Natural killer cell (primary cell): ENCODE measurements at regions not wholly inside any gene's neighbourhood (a gene's known extent, or its start where the extent isn't known, plus 50 kb on each side); places are given as distances from the start of the nearest gene placed in this dataset.

ENCODE experiments used
- ATAC-seq, 3 donors: fragments of 150-1000 bp in 2 of 3; fragments of 200-7000 bp in 1 of 3; cut with Tn5 transposase; 1 replicate in 1 of 3; 2 replicates in 2 of 3; pipeline ENCODE4 v1.10.0; 2021; ENCODE audit warnings: mild to moderate bottlenecking in 2 of 3, moderate library complexity in 2 of 3
- DNase-seq, 2 donors: peaks; one replicate each; pipeline versions ENCODE4 v3.0.0 to v3.0.0-alpha.2; 2013 to 2021; ENCODE audit warnings: mixed read lengths in 1 of 2
- H3K27ac ChIP-seq: one replicate; pipeline ENCODE4 v1.5.1; 2013; ENCODE audit warnings: mild to moderate bottlenecking, low read length
- H3K27me3 ChIP-seq: one replicate; pipeline ENCODE4 v1.6.1; 2013; ENCODE audit warnings: low read length; ENCODE audit not compliant: control insufficient read depth, insufficient read depth
- H3K36me3 ChIP-seq: one replicate; pipeline ENCODE4 v1.6.1; 2013; ENCODE audit warnings: low read length; ENCODE audit not compliant: control insufficient read depth, insufficient read depth
- H3K4me1 ChIP-seq: one replicate; pipeline ENCODE4 v1.6.1; 2013; ENCODE audit warnings: low read length; ENCODE audit not compliant: control insufficient read depth, insufficient read depth
- H3K4me3 ChIP-seq: one replicate; pipeline ENCODE4 v1.5.1; 2013; ENCODE audit warnings: low read length
- H3K9me3 ChIP-seq: one replicate; pipeline ENCODE4 v1.6.1; 2013; ENCODE audit warnings: low read length; ENCODE audit not compliant: control insufficient read depth, insufficient read depth
- H3K27ac Mint-ChIP-seq, 2 donors: one replicate each; pipeline ENCODE4 v1.8.0; 2022; ENCODE audit warnings: mild to moderate bottlenecking in 2 of 2, mixed read lengths in 2 of 2, moderate library complexity in 1 of 2
- H3K27me3 Mint-ChIP-seq, 2 donors: one replicate each; pipeline ENCODE4 v1.8.0; 2022; ENCODE audit warnings: low read depth in 2 of 2, mixed read lengths in 2 of 2
- H3K36me3 Mint-ChIP-seq: one replicate; pipeline ENCODE4 v1.8.0; 2022; ENCODE audit warnings: mixed read lengths
- H3K4me1 Mint-ChIP-seq, 2 donors: one replicate each; pipeline ENCODE4 v1.8.0; 2022; ENCODE audit warnings: mixed read lengths in 2 of 2
- H3K4me3 Mint-ChIP-seq: one replicate; pipeline ENCODE4 v1.8.0; 2022; ENCODE audit warnings: mild to moderate bottlenecking, moderate library complexity, mixed read lengths
- H3K9me3 Mint-ChIP-seq, 2 donors: one replicate each; pipeline ENCODE4 v1.8.0; 2022; ENCODE audit warnings: mixed read lengths in 2 of 2
- WGBS: methylation state at CpG from one replicate; pipeline ENCODE4 v1.1.7; 2013; ENCODE audit warnings: missing lambda C conversion rate; ENCODE audit not compliant: insufficient coverage; 5-methylcytosine and 5-hydroxymethylcytosine counted together
- intact Hi-C: fragments of 100-400 bp; cut with micrococcal nuclease; formaldehyde crosslinking; loops from one replicate; pipeline ENCODE4 v1.14.2; 2022
- TF ChIP-seq, protein P1 (sequence below): fragments of 200-600 bp; IDR thresholded peaks from one replicate; pipeline ENCODE4 v1.8.0; 2022; ENCODE audit warnings: antibody characterized with exemption

DNA sequence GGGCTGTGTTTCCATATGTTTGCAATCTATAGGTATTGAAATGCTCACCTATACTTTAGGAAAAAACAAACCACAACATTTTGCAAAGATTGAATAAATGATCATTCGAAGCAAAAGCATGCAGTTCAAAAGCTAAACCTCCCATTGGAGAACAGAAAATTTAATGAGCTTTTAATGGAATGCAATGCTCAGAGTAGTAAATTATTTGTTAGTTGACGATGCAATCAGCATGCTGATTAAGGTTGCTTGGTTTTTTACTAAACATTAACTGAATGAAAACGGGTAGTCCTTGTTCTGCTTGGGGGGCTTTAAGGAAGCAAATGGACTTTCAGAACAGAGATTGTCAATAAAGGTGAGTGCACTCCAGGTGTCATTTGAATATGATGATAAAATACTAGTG is 123.3 kb upstream of the TMEM161B start:
- H3K27me3 ChIP-seq, result peaks cover 2% of the 10 kb centered on the region
- intact Hi-C loops, result no loop called here
- ATAC-seq (no peak), DNase-seq (no peak)
- 91% methylated on average over 3 of the region's 3 CpGs for WGBS
- H3K4me3 ChIP-seq, result no peak overlapping the region
- Mint-ChIP-seq H3K27ac (no peak overlapping the region), H3K4me1 (no peaks in the 10 kb centered on the region), H3K9me3 (no peaks in the 10 kb centered on the region), H3K27me3 (peaks cover 25 to 64% of the 10 kb centered on the region in 2 donors), H3K36me3 (no peaks in the 10 kb centered on the region), H3K4me3 (no peak overlapping the region)
- H3K36me3 ChIP-seq, result no peaks in the 10 kb centered on the region
- no peaks in the 10 kb centered on the region for H3K4me1 ChIP-seq
- TF ChIP-seq, protein P1, sequence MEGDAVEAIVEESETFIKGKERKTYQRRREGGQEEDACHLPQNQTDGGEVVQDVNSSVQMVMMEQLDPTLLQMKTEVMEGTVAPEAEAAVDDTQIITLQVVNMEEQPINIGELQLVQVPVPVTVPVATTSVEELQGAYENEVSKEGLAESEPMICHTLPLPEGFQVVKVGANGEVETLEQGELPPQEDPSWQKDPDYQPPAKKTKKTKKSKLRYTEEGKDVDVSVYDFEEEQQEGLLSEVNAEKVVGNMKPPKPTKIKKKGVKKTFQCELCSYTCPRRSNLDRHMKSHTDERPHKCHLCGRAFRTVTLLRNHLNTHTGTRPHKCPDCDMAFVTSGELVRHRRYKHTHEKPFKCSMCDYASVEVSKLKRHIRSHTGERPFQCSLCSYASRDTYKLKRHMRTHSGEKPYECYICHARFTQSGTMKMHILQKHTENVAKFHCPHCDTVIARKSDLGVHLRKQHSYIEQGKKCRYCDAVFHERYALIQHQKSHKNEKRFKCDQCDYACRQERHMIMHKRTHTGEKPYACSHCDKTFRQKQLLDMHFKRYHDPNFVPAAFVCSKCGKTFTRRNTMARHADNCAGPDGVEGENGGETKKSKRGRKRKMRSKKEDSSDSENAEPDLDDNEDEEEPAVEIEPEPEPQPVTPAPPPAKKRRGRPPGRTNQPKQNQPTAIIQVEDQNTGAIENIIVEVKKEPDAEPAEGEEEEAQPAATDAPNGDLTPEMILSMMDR, result no peak
- H3K9me3 ChIP-seq, result no peaks in the 10 kb centered on the region
- no peak overlapping the region for H3K27ac ChIP-seq

DNA sequence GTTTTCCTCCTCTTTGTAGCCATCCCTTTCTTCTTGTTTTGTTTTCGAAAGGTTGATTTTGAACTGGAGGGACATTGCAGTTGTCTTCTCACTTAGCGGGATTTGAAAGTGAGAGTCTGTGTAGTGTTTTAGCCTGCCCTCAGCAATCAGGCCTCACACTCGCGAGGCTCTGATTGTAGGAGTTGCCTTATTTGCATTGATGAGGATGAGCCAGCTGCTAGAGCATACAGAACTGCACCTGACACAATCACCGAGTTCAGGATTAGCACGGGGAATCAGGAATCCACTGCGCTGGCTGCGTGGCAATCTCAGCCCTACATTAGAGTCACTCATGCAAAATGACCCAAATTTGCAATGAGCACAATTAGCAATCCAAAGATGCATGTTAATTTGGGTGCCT is 122.5 kb upstream of the TMEM161B start:
- Mint-ChIP-seq H3K27ac (no peak overlapping the region), H3K4me3 (no peak overlapping the region), H3K4me1 (no peaks in the 10 kb centered on the region), H3K27me3 (peaks cover 22 to 67% of the 10 kb centered on the region in 2 donors), H3K9me3 (no peaks in the 10 kb centered on the region), H3K36me3 (no peaks in the 10 kb centered on the region)
- ATAC-seq (no peak), DNase-seq (no peak)
- WGBS, result 65% methylated on average over 7 of the region's 8 CpGs
- Histone ChIP-seq H3K4me1 (no peaks in the 10 kb centered on the region), H3K27me3 (peaks cover 2% of the 10 kb centered on the region), H3K36me3 (no peaks in the 10 kb centered on the region), H3K4me3 (no peak overlapping the region), H3K9me3 (no peaks in the 10 kb centered on the region), H3K27ac (no peak overlapping the region)
- intact Hi-C loops, result no loop called here
- TF ChIP-seq, protein P1, result no peak

DNA sequence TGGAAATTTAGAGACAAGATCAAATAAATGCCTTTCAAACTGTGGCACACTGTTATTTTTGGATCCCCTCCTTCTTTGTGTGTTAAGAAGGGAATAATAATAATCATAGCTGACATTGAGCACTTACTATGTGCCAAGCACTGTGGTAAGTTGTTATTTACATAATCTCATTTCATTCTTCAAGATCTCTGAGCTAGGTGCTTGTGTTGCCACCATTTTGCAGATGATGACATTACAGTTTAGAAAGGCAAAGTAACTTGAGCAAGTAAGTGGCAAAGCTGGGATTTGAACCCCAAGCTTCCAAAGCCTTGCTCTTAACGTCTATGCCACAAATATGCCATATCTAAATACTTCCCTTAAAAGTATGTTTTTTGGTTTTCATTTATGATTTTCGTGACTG is 121.8 kb upstream of the TMEM161B start:
- no peaks in the 10 kb centered on the region for H3K9me3 ChIP-seq
- Mint-ChIP-seq H3K4me3 (no peak overlapping the region), H3K9me3 (no peaks in the 10 kb centered on the region), H3K4me1 (no peaks in the 10 kb centered on the region), H3K36me3 (no peaks in the 10 kb centered on the region), H3K27ac (no peak overlapping the region), H3K27me3 (peaks cover 23 to 64% of the 10 kb centered on the region in 2 donors)
- no peaks in the 10 kb centered on the region for H3K36me3 ChIP-seq
- intact Hi-C loops, result no loop called here
- no peak overlapping the region for H3K27ac ChIP-seq
- ATAC-seq (no peak), DNase-seq (no peak)
- no peak overlapping the region for H3K4me3 ChIP-seq
- peaks cover 2% of the 10 kb centered on the region for H3K27me3 ChIP-seq
- WGBS, result no CpG with 5 or more reads among the region's 2 CpGs
- TF ChIP-seq, protein P1, result no peak
- no peaks in the 10 kb centered on the region for H3K4me1 ChIP-seq

DNA sequence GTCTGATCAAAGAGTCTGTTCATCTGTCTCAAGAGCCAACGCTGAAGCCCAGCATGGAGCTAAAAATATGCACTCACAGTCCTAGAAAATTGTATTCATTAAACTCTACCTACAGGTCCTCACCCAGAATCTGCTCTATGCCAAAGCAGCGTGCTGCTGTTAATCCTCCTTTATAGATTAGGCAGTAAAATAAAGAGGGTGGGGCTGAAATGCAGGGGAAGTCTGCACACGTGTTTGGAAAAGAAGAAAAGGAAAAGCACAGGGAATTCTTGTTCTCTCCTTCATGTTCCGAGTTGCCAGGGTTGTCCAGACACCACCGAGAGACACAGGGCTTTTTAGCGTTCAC is 121.4 kb upstream of the TMEM161B start:
- Histone ChIP-seq H3K9me3 (no peaks in the 10 kb centered on the region), H3K27me3 (peaks cover 2% of the 10 kb centered on the region), H3K27ac (no peak overlapping the region), H3K4me1 (no peaks in the 10 kb centered on the region), H3K4me3 (no peak overlapping the region), H3K36me3 (no peaks in the 10 kb centered on the region)
- H3K27me3 Mint-ChIP-seq, result peaks cover 23 to 64% of the 10 kb centered on the region in 2 donors
- no peaks in the 10 kb centered on the region for H3K36me3 Mint-ChIP-seq
- H3K9me3 Mint-ChIP-seq, result no peaks in the 10 kb centered on the region
- no peaks in the 10 kb centered on the region for H3K4me1 Mint-ChIP-seq
- no peak overlapping the region for H3K27ac Mint-ChIP-seq
- DNase-seq (no peak), ATAC-seq (no peak)
- no peak overlapping the region for H3K4me3 Mint-ChIP-seq
- 76% methylated on average over 6 of the region's 6 CpGs for WGBS
- intact Hi-C loops, result no loop called here
- TF ChIP-seq, protein P1, result no peak
